HG03175 (cell line): ENCODE measurements at regions not wholly inside any gene's neighbourhood (a gene's known extent, or its start where the extent isn't known, plus 50 kb on each side); places are given as distances from the start of the nearest gene placed in this dataset.

Experiments used
- ATAC-seq: cut with Tn5 transposase; IDR thresholded peaks from one replicate; pipeline ENCODE4 v1.9.1; 2021; ENCODE audit warnings: mild to moderate bottlenecking, moderate library complexity; ENCODE audit not compliant: unreplicated experiment

- ATAC-seq: no peak
Measured at GRCh38 chr3:72594615-72595215, 253.5 kb downstream of the SHQ1 start.

GRCh38 chr3:72593881-72594397, 254.3 kb downstream of the SHQ1 start:
- no peak for ATAC-seq

GRCh38 chr3:72591522-72592421, 256.5 kb downstream of the SHQ1 start:
- no peak for ATAC-seq

- no peak for ATAC-seq
Measured at GRCh38 chr3:72590732-72591221, 257.5 kb downstream of the SHQ1 start.

- no peak for ATAC-seq
Measured at GRCh38 chr3:72587282-72587681, 261.0 kb downstream of the SHQ1 start.

- no peak for ATAC-seq
Measured at GRCh38 chr3:72586694-72587093, 261.6 kb downstream of the SHQ1 start.

GRCh38 chr3:72585966-72586365, 262.3 kb downstream of the SHQ1 start:
- no peak for ATAC-seq

GRCh38 chr3:72584262-72584661, 264.0 kb downstream of the SHQ1 start:
- no peak for ATAC-seq

GRCh38 chr3:72582963-72583362, 265.3 kb downstream of the SHQ1 start:
- ATAC-seq: no peak

- ATAC-seq: peak; percentile 99
Measured at GRCh38 chr3:72582211-72582878, 265.9 kb downstream of the SHQ1 start.

GRCh38 chr3:72580900-72581299, 267.3 kb downstream of the SHQ1 start:
- ATAC-seq: no peak

- ATAC-seq: no peak
Measured at GRCh38 chr3:72580246-72580756, 267.9 kb downstream of the SHQ1 start.

GRCh38 chr3:72579581-72580245, 268.5 kb downstream of the SHQ1 start:
- ATAC-seq: no peak

- no peak for ATAC-seq
Measured at GRCh38 chr3:72579191-72579580, 269.1 kb downstream of the SHQ1 start.

- ATAC-seq: no peak
Measured at GRCh38 chr3:72577190-72577589, 271.1 kb downstream of the SHQ1 start.

- ATAC-seq: no peak
Measured at GRCh38 chr3:72576563-72576962, 271.7 kb downstream of the SHQ1 start.

GRCh38 chr3:72574144-72574543, 274.1 kb downstream of the SHQ1 start:
- no peak for ATAC-seq

- ATAC-seq: no peak
Measured at GRCh38 chr3:72573051-72573450, 275.2 kb downstream of the SHQ1 start.

GRCh38 chr3:72572489-72573007, 275.7 kb downstream of the SHQ1 start:
- ATAC-seq: no peak

GRCh38 chr3:72571638-72572114, 276.6 kb downstream of the SHQ1 start:
- ATAC-seq: no peak
